HCEC 1CT (cell line): ENCODE measurements at regions not wholly inside any gene's neighbourhood (a gene's known extent, or its start where the extent isn't known, plus 50 kb on each side); places are given as distances from the start of the nearest gene placed in this dataset.
"Not testable (repeated sequence)": the region's sequence is repeated elsewhere in the genome, so short reads cannot be mapped to it uniquely, and the experiment has no call there.

ENCODE experiments used
- DNase-seq: peaks from one replicate; pipeline ENCODE4 v3.0.0-alpha.2; 2017

DNA sequence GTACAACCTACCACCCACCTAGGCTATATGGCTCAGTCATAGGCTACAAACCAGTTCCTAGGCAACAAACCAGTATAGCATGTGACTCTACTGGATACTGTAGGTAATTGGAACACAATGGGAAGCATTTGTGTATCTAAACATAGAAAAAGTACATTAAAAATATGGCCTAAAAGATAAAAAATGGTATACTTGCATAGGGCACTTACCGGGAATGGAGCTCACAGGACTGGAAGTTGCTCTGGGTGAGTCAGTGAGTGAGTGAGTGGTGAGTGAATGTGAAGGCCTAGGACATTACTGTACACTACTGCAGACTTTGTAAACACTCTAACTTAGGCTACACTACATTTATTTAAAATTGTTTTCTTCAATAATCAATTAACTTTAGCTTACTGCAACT, 139.2 kb upstream of the RBPJ start:
- peak; percentile 56 for DNase-seq

DNA sequence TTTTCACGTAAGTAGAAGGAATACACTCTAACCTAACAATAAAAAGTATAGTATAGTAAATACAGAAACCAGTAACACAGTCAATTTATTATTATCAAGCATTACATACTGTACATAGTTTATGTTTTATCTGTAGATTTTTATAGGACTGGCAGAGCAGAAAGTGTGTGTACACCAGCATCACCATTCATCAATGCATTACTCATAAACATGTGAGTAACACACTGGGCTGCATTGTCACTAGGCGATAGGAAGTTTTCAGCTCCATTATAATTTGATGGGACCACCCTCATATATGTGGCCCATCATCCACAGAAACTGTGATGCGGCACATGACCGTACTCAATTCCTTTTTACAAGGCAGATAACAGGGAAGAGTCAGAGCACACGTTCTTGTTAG, 137.8 kb upstream of the RBPJ start:
- DNase-seq: peak; percentile 56

DNA sequence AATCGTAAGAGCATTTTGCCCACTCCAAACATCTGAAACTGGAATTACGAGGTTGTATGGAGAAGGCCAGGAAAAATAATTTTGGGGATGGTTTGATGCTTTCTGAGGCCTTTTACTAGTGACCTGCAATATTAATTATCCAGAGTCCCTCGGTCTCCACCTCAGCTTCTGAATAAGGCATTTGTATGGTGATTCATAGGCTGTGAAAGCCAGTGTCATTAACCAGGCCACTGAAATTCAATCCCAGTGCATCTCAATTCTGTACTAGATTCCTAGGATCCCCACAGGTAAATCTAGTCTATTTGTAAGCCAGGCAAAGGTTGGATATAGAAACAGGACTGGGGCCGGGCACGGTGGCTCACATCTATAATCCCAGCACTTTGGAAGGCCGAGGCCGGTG, 135.4 kb upstream of the RBPJ start:
- no peak for DNase-seq

DNA sequence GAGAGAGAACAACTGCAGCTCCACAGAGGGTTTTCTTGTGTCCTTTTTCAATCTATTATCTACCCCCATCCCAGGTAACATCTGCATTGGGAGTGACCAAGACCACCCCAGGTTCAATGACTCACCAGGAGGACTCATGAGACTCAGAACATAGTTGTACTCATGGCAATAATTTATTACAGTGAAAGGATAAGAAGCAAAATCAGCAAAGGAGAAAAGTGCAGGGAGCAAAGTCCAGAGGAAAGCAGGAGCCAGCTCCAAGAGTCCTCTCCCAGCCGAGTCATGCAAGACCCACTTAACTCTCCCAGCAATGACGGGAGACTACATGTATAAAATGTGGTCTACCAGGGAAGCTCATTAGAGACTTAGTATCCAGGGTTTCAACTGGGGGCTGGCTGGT, 129.5 kb upstream of the RBPJ start:
- peak; percentile 40 for DNase-seq

DNA sequence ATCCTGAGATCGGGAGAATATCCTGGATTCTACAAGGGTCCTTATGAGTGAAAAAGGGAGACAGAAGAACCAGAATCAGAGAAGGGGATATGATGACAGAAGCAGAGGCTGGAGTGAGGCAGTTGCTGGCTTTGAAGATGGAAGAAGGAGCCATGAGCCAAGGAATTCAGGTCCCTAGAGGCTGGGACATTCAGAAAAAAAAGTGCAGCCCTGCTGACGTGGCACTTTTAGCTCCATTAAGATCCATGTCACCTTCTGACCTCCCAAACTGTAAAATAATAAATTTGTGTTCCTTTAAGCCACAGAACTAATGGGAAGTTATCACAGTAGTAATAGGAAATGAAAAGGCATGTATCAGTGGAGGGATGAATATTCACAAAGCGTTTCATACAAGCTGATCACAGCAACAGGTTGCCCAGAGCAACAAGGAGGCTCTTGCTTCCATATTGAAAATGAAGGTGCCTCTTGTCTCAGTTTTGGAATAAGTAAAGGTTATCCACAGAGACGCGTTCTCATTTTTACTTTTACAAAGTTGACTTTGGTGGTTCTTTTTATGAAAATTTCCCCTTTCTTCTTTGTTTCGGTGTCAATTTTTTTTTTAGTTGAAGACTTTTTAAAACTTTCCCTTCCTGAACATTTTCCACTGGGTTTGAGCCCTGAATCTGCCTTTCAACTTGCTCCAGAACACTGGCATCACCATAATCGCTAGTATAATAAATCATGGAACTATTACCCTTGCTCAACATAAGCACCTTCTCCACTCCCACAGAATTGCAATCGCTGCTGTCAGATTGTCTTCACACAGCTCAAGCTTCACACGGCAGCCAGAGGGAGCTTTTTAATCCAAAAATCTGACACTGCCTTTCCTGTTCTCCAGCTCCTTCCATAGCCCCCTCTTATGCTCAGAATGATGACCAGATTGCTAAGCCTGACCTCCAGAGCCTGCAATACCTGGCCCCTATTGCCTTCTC, 127.6 kb upstream of the RBPJ start:
- no peak for DNase-seq

DNA sequence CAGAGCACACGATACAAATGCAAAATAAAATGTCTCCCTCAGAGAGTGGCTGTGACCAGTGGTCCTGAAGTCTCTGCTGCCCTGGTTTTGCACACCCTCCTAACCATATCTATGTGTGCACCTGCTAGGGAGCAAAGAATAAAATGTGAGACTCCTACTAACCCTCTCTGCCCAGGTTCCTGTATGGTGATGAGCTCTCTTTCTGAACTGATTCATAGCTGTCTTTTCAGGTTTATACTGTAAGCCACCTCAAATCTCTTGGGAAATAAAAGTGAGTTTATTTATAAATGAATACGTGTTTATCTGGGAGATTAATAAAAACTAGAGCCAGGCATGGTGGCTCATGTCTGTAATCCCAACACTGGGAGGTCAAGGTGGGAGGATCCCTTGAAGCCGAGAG, 126.0 kb upstream of the RBPJ start:
- DNase-seq: no peak

DNA sequence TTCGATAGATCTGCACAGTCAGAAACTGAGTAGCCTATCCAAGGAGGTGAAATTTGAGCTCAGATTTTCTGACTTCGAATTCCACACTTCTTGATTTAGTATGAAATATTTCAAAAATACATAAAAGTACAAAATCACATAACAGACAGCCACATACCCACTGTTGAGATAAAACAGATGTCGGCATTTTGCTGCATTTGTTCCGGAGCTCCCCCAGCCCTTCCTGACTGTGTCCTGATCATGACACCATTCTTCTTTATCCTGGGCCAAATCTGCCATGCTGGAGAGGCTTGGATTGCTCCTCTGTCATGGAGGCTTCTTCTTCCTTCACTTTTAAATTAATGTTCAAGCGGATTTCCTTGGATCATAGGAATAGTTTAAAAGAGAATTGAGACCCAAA, 124.2 kb upstream of the RBPJ start:
- no peak for DNase-seq

DNA sequence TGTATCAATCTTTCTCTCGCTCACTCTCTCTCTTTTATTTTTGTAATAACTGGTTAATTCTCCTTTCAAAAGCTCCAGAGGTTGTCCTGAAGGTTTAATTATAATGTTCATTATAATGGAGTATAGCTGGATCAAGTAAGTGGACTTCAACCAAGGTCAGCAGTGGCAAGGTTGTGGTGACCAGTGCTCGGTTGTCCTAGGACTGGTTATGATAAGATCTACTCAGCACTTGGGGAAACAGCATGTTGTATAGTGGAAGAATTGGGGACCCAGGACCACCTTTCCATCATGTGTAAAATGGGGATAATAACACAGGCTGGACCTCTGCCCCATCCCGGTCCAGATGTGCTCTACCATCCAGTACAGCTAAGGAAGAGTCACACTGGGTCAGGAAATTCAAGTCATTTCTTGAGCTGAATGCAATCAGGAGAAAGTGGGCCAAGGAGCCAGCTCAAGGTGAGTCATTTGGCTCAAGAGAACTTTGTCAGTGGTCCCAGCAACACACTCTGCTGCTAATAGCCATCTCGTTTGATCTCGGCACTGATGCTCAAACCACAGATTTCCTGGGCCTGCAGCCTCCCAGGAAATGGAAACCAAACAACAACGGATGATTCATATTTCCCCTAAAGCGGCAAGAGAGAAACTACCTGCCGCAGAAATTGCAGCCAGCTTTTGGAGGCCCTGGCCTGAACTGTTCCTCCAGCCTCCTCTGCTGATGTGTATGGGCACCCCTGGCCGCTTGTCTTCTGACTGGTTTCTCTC, 123.6 kb upstream of the RBPJ start:
- peak; percentile 94 for DNase-seq

DNA sequence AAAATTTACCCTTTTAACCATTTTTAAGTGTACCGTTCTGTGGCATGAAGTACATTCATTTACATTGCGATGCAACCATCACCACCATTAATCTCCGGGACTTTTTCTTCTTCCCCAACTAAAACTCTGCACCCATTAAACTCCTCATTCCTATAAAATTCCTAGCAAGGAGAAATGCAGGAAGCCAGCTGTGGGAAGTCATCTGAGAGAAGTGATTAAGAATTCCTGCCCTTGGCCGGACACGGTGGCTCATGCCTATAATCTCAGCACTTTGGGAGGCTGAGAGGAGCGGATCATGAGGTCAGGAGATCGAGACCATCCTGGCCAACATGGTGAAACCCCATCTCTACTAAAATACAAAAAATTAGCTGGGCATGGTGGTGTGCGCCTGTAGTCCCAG, 121.9 kb upstream of the RBPJ start:
- peak; percentile 24 for DNase-seq

DNA sequence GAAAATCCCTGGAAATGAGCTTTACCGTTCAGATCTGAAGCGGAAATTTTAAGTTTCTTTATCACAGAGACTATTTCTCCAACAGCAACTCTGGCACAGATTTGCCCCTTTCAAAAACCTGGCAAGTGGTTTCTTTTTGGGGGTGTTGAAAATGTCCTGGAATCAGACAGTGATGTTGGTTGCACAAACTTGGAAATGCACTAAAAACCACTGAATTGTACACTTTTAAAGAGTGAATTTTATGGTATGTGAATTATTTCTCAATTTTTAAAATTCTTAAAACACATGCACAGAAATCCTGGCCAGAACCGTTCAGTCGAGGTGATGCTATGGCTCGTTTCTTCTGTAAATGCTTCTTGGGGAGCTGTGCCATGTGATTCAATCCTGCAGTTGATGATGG, 121.2 kb upstream of the RBPJ start:
- no peak for DNase-seq

DNA sequence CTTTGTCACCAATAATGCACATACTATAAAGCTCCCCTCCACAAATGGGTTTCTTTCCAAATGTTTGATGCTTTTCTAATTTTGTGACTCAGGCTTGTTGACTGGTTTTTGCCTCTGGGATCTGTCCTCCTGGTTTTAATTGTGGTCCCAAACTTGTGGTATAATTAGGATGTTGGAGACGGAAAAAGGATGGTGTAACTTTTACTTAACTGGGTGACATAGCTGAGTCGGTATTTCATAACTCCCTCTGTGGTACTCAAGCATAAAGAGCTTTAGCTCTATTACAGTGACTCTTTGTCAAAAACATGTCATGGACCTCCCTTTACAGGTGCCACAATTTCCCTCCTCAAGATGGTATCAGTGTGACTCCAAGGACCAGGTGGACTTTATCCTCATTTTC, 119.7 kb upstream of the RBPJ start:
- no peak for DNase-seq

DNA sequence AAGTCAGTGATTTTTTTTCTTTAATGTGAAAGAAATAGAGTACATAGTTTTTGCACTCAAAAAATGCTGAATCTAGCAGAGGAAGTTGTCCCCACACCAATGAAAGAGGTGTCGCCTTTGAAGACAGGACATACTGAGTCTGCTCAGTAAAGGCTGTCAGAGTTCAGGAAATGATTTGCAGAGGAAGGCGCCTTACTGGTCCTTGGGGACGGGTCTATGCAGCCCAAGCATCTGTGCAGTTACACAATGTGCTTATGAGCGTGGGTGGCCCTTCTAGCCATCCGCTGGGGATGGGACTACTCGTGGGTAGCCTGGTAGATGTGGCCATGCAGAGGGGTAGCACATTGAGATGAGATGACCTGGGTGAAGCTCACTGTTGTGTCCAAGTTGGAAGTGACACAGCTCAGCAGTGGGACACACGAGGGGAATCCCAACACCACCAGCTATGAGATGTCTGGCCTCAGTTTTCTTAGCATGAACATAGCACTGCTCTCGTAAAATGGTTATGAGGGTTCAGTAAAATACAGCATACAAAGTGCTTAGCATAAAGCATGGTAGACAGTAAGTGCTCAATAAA, 116.5 kb upstream of the RBPJ start:
- DNase-seq: no peak

DNA sequence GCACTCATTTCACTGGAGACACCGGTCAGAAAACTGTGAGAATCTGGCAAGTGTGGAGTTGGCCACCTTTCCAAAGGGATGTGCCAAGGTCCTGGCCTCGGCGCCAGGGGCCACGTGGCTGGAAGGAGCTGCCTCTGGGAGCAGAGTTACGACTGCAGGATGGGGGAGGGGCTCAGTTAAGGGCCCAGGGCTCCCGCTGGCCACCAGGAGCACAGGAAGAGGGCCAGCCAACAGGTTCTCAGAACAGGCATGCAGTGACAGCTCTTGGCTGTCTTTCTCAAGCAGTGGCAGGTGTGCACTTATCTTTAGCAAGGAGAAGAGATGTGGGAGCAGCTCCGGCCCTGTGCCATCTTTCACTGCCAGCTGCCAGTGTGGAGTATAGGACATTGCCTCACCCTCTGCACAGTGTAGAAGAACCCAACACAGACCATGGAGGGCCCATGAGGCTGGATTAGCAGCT, 115.9 kb upstream of the RBPJ start:
- DNase-seq: no peak

DNA sequence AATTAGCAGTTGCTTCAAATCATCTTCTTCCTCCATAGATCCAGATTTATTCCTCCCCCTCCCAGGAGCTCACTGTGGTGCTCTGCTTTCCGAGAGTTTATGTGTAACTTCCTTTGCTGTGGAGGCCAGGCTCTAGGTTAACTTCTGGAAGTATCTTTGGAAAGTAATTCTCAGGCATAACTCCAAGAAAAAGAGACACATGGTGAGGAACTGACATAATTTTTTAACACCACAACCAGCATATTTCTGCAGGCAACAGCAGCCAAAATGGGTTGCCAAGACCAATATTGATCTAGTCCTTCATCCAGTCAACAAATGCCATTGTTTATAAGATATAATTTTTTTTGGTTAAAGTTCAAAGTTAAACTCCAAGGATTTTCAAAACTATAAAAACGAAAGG, 114.5 kb upstream of the RBPJ start:
- peak; percentile 54 for DNase-seq

DNA sequence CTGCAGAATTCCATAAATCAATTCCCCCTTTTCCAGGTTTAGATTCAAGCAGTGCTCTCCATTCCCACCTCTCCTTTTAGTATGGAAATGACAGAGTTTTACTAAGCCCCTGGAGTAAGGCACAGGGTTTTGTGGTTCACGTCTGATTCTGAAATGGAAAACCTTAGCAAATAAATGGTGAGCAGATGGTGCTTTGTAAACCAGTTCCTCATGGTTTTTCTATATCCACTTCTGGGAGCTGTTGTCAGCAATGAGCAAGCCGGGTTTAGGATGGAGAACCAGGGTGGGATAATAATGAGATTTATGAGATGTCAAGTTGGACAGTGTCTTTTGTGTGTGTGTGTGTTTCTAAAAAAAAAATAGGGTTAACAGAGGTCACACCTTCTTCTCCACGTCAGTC, 113.8 kb upstream of the RBPJ start:
- no peak for DNase-seq

DNA sequence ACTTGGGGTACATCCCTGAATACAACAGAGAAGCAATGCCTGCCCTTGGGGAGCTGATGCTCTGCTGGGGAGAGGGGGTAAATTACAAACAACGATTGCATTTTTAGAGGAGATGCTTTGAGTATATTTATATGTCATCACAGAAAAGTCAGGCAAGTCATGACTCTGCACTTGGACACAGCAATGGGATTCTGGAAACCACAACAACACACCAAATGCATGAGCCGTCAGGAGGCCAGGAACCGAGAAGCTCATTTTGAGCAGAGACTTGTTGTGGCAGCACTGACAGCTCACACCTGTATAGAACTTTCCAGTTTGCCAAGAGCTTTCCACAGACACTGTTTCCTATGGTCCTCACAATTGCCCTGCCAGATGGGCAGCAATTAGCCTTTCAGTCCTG, 113.2 kb upstream of the RBPJ start:
- no peak for DNase-seq

DNA sequence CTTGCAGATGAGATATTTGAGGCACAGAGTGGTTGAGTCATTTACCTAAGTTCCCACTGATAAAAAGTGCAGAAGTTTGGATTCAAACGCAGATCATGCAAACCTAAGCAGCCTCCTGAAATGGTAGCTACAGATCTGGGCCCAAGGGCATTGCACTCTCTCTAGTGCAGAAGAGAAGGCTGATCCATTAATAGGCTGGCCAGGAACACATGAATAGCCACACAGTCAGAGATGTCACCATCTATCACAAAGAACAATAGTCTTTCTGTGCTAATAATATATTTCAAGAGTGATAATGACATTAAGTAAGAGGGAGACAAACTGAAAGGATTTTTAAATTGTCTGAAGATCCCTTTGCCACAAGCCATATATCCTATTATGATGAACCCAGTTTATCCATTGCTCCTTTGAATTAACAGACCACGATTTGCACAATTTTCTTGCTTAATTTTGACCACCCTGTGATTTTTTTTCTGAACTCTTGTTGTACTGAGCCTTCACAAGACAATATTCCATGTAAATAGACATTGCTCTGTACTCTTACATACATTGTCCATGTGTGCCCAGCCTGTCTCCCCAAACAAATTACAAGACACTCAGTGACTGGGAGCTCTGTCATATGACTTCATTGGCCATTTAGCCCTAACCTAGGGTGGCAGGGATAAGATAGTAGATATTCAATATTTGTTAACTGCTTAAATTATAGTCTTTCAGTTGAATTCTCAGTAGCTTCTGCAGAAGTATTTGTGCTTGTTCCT, 112.4 kb upstream of the RBPJ start:
- DNase-seq: no peak

DNA sequence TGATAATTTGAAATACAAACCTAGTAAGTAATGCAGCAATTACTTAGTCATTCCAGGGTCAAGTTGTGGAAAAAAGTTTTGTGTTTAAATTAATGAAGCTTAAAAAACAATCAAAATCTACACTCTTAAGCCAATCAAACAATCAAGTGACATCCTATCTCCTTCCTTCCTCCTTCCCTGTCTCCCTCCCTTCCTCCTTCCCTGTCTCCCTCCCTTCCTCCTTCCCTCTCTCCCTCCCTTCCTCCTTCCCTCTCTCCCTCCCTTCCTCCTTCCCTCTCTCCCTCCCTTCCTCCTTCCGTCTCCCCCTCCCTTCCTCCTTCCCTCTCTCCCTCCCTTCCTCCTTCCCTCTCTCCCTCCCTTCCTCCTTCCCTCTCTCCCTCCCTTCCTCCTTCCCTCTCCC, 111.4 kb upstream of the RBPJ start:
- DNase-seq: not testable (repeated sequence)

DNA sequence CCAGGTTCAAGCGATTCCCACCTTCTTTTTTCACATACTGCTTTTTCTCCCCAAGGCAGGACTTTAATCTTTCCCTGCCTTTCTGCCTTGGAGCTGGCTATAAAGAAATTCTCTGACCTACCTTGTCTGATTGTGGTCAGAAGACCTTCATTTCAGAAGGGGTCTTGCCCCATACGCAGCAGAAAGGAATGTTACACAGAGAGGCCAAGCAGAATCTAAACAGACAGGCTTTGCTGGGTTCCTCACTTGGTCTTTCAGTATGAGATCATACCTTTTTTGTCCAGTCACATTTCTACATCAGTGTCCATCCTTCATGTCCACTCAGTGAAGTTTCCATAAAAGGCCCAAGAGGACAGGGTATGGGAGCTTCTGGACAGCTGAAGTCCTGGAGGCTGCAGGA, 108.3 kb upstream of the RBPJ start:
- DNase-seq: no peak

DNA sequence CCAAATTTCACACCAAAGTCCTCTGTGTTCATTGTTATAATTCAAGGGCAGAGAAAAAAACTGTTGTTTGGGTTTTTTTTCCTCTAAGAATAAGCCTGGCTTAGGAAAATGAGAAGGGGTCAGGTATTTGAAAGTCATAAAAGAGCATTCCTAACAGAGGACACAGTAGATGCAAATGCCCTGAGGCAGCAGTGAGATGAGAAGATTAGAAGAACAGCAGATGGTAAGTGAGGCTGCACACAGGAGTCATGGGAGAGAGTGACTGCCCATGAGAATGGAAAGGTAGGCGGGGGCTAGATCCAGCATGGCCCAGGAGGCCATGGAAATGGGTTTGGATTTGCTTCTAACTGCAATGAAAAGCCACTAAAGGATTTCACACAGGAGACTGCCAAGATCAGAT, 107.5 kb upstream of the RBPJ start:
- no peak for DNase-seq

DNA sequence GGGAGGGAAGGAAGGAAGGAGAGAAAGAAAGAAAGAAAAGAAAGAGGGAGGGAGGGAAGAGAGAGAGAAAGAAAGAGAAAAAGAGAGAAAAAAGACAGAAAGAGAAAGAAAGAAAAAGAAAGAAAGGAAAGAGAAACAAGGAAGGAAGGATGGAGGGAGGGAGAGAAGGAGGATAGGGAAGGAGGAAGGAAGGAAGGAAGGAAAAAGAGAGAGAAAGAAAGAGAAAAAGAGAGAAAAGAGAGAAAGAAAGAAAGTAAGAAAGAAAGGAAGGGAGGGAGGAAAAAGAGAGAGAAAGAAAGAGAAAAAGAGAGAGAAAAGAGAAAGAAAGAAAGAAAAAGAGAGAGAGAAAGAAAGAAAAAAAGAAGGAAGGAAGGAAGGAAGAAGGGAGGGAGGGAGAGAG, 105.8 kb upstream of the RBPJ start:
- no peak for DNase-seq

DNA sequence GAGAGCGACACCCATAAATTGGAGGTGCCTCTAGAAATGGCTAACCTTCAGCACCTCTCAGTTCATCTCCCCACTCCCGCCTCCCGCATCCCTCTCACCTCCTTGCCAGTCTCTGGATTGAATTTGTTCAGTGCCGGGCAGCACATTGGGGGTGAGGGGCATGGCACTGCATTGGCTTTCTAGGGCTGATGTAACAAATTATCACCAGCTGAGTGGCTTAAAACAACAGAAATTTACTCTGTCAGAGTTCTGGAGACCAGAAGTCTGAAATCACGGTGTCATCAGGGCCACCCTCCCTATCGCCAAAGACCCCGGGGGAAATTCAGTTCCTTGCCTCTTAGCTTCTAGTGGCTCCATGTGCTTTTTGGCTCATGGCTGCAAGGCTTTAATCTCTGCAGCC, 105.1 kb upstream of the RBPJ start:
- DNase-seq: no peak

DNA sequence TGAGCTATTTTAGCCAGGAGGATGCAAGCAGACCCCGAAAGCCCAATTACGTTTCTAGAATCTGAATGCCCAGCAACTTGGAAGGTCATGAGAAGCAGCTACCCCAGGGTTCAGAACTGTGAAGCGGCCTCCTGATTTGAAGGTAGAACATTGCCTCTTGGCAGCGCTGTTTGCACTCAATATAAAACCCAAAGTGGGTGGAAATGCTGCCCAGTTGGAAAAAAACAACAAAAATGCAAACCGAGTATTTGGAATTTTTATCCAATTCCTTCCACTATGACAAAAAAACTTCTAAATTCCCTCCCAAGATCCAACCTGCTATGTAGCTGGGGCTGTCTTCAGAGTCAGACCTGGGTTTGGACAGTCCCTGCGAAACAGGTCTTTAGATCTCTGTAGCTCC, 103.3 kb upstream of the RBPJ start:
- DNase-seq: no peak
